ENCODE measurements at regions not wholly inside any gene's neighbourhood (a gene's known extent, or its start where the extent isn't known, plus 50 kb on each side); places are given as distances from the start of the nearest gene placed in this dataset.

GRCh38 chr2:4265936-4266335, 562.6 kb downstream of the DCDC2C start:
- no peak for DNase-seq

DNA sequence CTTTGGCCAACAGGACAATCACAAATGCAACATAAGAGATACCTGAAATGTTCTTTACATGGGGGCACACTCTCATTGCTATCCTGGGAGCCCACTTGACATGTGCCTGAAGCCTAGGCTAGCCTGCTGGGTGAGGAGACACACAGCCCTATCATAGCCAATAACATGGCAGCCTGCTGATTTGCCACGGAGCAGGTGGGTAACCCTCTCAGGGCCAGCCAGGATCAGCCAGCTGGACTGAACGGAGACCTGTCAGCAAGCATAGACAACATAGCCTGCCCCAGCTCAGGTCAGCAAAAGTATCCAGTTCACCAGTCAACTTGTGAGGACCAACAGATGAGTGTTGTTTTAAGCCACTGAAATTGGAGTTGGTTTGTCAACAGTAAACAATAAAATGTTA, 566.5 kb downstream of the DCDC2C start:
- DNase-seq: no peak

DNA sequence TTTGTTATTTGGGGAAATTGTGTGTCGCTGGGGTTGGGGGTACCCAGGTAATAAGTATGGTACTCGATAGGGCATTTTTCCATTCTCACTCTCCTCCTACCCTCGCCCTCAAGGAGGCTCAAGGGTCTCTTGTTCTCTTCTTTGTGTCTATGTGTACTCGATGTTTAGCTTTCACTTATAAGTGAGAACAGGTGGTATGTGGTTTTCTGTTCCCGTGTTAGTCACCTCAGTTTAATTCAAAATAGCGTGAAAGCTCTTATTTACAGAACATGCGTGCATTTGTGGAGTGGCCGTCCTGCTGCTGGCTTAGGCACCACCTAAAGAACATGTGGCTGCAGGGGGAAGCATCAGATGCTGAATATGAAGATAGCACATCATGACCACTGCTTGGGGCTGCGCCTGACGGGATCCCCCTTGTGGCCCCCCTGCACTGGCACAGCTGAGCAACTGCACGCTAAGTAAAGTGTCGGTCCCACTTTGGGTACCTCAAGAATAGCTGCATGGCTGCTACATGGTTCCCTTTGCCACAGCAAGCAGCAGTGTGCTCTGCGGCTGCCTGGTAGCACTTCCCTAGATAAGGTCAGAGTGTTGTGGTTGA, 569.0 kb downstream of the DCDC2C start:
- no peak for DNase-seq

GRCh38 chr2:4278392-4278791, 575.0 kb downstream of the DCDC2C start:
- DNase-seq: no peak

DNA sequence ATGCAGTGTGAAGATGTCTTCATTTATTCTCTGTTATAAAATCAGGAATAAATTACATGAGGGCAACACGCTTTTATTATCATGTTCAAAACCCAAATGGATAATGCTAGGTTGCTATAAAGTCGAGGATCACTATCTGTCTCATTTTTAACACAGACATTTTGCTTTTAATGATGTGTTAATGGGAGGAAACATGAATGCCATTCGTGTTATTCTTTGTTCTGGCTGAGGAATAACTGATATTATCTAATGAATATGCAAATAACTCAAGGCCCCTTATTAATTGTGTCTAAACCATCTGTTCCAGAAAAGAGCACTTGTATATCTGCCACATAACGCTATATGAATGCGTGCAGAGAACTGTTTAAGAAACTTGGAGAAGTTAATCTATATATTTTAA, 576.1 kb downstream of the DCDC2C start:
- no peak for DNase-seq

- DNase-seq: no peak
These were observed 588.1 kb downstream of the DCDC2C start for GRCh38 chr2:4291430-4291829.

GRCh38 chr2:4295680-4296079, 592.3 kb downstream of the DCDC2C start:
- no peak for DNase-seq

- DNase-seq: no peak
These were observed 597.2 kb downstream of the DCDC2C start for GRCh38 chr2:4300616-4301015.

DNA sequence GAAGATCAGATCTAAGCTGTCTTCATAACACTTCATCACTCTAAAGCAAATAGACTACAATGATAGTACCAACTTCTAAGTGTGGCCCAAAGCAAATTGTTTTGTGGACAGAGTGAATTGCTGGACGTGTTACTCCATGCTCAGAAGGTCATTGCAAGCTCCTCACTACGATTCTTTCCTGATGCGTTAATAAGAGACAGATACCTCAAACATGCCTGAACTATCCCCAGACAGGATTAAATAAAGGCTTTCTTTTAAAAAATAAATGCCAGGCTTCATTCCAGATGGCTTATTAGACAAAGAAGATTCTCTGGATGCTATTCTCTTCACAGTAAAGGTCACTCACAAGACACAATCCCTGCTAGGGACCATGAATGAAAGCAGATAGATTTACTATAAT, 621.2 kb downstream of the DCDC2C start:
- no peak for DNase-seq

DNA sequence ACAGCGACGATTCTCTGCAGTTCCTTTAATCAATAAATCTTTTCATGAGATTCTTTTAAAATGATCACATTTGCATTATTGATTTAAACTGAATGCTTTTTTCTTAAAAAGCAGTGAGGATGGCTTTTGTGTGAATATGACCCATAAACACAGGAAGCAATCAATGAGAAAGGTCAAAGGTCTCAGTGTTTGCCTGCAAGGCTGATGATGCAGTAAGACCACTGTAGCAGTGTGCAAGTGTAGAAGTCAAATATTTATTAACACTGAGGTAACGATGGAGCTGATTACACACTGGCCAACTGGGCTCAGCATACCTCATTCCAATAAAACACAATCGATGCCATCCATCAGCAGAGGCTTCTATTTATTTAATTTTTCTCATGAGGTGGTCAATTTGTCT, 633.5 kb downstream of the DCDC2C start:
- DNase-seq: no peak

DNA sequence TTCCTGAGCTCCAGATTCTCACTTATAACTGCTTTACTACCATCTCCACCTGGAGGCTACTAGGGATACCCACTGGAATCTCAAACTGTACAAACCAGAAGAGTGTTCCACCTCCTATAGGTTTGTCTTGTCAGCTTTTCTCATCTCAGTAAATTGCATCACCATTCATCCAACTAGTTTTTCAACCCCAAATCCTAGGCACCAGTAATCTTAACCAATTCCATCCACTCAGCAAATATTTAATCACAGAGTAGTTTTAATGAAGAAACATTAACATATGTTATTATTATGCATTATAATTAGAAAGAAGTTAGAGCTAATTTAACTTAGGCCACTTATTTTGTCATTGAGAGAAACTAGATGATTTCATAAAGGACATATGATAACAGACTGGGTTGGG, 635.0 kb downstream of the DCDC2C start:
- DNase-seq: no peak

- DNase-seq: peak; percentile 20
These were observed 637.2 kb downstream of the DCDC2C start for GRCh38 chr2:4340536-4340935.

GRCh38 chr2:4346628-4347027, 643.3 kb downstream of the DCDC2C start:
- no peak for DNase-seq

DNA sequence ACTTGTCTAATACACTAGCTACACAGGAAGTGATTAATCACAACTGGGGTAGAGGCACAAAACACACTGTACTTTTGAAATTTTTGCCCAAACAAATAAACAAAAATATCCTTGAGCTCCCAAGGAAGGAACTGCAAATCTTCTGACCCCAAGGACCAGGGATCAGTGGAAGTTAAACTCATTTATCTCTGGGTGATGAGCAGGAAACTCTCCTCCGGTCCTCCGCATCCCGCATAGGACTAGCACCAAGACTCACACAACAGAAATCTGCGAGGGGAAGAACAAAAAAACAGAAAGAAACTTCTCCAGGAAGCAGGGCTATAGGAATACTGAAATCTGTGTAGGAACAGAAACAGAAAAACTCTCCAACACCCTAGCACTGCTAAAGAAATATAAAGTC, 650.3 kb downstream of the DCDC2C start:
- DNase-seq: no peak

- DNase-seq: peak; percentile 9
These were observed 650.8 kb downstream of the DCDC2C start for GRCh38 chr2:4354164-4354563.

DNA sequence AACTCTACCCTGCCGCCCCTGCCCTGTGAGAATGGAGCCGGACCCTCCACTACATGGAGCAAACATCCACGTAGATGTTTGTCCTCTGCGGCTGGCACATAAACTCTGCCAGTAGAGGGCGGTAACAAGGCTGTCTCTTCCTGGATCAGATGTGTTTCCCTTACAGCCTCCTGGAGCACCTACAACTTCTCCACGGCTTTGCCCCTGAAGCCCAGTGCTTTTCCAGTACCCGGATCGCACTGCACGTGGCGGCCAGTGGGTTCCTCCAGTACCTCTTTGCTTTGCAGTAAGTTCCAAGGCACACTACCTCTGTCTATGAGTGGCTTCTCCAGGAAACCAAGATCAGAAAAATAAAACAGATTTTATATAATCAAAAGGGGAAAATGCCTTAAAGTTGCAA, 651.3 kb downstream of the DCDC2C start:
- peak; percentile 12 for DNase-seq

GRCh38 chr2:4356109-4356508, 652.7 kb downstream of the DCDC2C start:
- DNase-seq: no peak

DNA sequence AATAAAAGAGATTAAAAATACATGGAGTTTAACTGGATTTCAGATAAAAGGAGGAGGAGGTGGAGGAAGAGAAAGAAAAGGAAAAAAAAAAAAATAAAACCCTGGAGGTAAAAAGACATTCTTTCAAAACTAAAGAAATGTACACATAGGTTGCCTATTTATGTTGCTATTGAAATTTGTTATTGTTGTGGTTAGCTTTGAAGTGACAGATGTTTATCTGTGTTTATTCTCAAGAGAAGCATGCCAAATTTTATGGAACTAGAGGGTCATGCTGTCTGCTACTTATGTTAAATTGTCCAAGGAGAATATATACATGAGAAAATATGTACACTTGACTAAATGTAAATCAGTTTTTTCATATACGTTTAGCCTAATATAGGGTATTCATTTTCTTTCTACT, 653.2 kb downstream of the DCDC2C start:
- DNase-seq: no peak

- no peak for DNase-seq
These were observed 653.7 kb downstream of the DCDC2C start for GRCh38 chr2:4357121-4357520.

DNA sequence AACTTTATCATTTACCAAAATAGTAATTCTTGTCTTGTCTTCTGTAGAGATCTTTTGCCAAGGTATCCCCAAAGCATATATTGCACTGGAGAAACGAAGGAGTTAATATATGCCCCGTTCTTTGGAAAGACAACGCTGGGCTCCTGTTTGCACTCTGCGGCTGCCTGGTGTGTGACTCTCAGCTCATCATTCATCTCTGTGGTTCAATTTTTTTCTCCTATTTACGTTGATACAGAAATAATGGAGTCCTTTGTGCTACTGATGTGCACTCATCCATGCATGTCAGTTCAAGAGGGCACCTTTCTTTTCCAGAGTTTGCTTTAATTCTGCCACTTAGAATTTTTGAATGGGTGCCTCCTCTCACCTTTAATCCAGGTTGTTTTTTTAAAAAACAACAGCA, 655.5 kb downstream of the DCDC2C start:
- DNase-seq: no peak

DNA sequence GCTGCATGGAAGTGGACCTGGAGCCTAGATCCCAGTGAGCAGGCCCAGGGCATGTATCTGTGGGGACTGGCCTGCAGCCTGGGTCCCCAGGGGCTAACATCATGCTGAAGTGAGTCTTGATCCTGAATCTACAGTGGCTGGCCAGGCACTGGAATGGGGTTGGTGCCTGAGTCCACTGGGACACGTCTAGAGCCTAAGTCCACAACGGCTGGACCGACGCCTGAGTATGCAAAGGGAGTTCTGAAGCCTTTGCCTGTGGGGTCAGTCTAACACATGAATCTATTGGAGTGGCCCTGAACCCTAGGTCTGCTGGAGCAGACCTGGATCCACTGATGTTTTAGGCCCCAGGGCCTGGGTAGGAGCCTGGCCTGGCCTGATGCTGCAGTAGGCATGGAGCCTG, 665.5 kb downstream of the DCDC2C start:
- no peak for DNase-seq

DNA sequence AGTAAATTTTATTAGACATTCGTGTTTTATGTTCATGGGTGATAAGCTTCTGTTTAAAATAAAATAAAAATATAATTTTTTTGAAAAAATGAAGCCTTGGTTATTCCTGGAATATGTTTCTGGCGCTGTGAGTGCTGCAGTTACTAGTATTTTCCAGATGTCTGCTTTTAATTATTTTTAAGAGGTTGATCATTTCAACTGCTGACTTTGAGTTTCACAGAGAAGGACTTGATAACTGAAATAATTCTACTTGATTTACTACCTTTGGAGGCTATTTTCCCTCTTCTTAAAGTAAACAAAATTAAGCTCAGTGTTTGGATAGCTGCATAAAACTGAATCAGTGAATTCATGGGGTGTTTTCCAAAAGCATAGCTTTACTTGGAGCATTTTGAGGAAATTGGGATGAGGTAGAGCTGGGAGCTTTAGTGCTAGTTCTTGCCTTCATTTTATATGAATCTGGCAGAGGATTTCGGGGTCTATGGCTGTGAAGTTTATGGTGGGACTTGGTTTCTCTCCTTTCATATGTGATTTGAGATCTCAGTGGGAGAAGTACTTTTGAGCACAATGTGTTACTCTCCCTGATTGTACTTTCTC, 666.5 kb downstream of the DCDC2C start:
- DNase-seq: no peak

DNA sequence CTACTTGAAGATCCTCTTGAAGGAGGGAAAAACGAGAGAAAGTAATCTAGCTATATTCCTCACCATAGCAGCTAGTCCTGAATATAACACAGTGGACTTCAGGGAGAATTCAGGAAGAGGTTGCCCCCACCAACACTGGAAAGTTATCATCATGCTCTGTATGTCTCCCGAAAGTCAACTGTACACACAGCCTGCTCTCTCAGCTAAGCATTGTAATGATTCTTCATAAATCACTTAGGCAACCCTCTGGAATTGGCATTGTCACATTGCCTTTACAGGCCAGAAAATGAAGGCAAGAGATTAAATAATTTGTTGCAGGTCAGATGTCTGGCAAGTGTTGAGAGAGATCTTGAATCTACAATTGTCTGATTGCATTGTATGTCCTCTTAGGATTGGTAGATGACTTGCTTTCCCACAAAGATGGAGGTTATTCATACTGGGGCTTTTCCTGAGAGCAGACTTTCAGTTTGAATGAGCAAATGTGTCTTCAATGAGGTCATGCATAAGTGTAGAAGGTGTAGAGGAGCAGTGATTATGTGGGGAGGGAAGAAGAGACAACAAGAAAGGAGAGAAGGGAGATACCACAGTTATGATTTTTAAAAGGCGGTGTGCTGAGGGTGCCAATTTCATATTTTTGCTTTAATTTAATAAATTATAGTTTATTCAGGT, 667.2 kb downstream of the DCDC2C start:
- DNase-seq: no peak

DNA sequence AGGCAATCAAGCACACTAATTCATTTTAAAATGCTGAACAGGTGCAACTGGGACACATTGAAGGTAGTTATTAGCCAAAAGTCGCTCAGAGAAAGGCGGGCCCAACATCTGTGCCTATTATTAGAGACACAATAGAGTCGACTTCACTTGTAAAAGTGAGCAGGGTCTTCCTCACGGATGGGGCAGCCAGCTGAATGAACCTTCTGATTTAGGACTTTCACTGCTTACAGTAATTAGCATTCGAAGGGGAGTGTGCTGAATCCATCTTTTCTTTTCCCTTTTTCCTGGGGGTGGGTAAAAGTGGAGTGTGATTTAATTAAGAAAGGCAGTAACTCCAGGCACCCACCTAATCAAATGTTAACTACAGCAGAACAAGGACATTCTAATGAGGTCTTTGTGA, 677.7 kb downstream of the DCDC2C start:
- no peak for DNase-seq

DNA sequence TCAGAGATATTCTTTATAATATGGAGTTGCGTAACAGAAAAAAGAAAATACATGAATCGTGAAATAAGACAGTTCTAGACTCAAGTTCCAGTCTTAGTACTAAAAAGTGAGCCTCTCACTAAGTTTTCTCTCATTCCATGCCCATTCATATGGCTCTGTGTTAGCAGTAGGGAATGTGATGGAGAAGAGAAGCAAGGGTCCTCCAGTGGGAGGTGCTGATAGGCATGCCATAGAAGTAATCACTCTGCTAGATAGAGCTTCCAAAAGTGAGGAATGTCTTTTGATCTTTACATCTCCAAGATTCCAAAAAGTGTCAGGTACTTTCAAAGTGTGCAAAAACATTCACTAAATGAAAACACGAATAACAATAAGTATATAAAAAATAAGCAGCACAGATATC, 678.4 kb downstream of the DCDC2C start:
- DNase-seq: no peak
